OCI-LY1 (cell line): ENCODE measurements at regions not wholly inside any gene's neighbourhood (a gene's known extent, or its start where the extent isn't known, plus 50 kb on each side); places are given as distances from the start of the nearest gene placed in this dataset.

Experiments
- H2AFZ ChIP-seq: fragments of 200-600 bp; sonication (generic), shearing (Covaris generic); 2 replicates; pipeline ENCODE4 v1.6.0; 2014; ENCODE audit warnings: antibody characterized with exemption, mild to moderate bottlenecking, low read length
- H3F3A ChIP-seq: fragments of 200-600 bp; sonication (generic), shearing (Covaris generic); 2 replicates; pipeline ENCODE4 v1.6.0; 2014; ENCODE audit warnings: mild to moderate bottlenecking, antibody characterized with exemption, low read length, moderate library complexity; ENCODE audit not compliant: insufficient read depth
- H3K27ac ChIP-seq: fragments of 200-600 bp; sonication (generic); 2 replicates; pipeline ENCODE4 v1.5.1; 2014; ENCODE audit warnings: low read length, mixed run types, mild to moderate bottlenecking, low read depth; ENCODE audit not compliant: poor library complexity, severe bottlenecking
- H3K27me3 ChIP-seq: fragments of 200-600 bp; sonication (generic); 2 replicates; pipeline ENCODE4 v1.6.0; 2014; ENCODE audit warnings: antibody characterized with exemption, mild to moderate bottlenecking, low read length, moderate library complexity; ENCODE audit not compliant: insufficient read depth
- H3K36me3 ChIP-seq: fragments of 200-600 bp; sonication (generic); 2 replicates; pipeline ENCODE4 v1.6.1; 2014; ENCODE audit warnings: mild to moderate bottlenecking, antibody characterized with exemption, low read length, moderate library complexity, mixed read lengths; ENCODE audit not compliant: insufficient read depth
- H3K4me1 ChIP-seq: fragments of 200-600 bp; sonication (generic); 2 replicates; pipeline ENCODE4 v1.5.1; 2014; ENCODE audit warnings: mild to moderate bottlenecking, low read length, moderate library complexity; ENCODE audit not compliant: insufficient read depth, severe bottlenecking
- H3K4me2 ChIP-seq: fragments of 200-600 bp; sonication (generic), shearing (Covaris generic); 2 replicates; pipeline ENCODE4 v1.6.1; 2014; ENCODE audit warnings: low read length
- H3K4me3 ChIP-seq: fragments of 200-600 bp; sonication (generic); 2 replicates; pipeline ENCODE4 v1.5.1; 2014; ENCODE audit warnings: low read length, low read depth, mild to moderate bottlenecking, mixed read lengths; ENCODE audit not compliant: poor library complexity, severe bottlenecking
- H3K79me2 ChIP-seq: fragments of 200-600 bp; shearing (Covaris generic); 2 replicates; pipeline ENCODE4 v1.6.1; 2016; ENCODE audit warnings: mixed run types, low read length, mixed read lengths; ENCODE audit not compliant: insufficient read depth
- H3K9ac ChIP-seq: fragments of 200-600 bp; sonication (generic), shearing (Covaris generic); 2 replicates; pipeline ENCODE4 v1.6.1; 2014; ENCODE audit warnings: mild to moderate bottlenecking, low read length, mixed read lengths
- H3K9me2 ChIP-seq: fragments of 200-600 bp; sonication (generic), shearing (Covaris generic); 2 replicates; pipeline ENCODE4 v1.6.1; 2014; ENCODE audit warnings: low read depth, mild to moderate bottlenecking, low read length, mixed read lengths
- H3K9me3 ChIP-seq: fragments of 200-600 bp; shearing (Covaris generic); 2 replicates; pipeline ENCODE4 v1.6.1; 2014; ENCODE audit warnings: low read length, mixed read lengths
- H4K20me1 ChIP-seq: fragments of 200-600 bp; sonication (generic), shearing (Covaris generic); 2 replicates; pipeline ENCODE4 v1.6.0; 2016; ENCODE audit warnings: mild to moderate bottlenecking, low read length; ENCODE audit not compliant: insufficient read depth
- EZH2 ChIP-seq: fragments of 200-600 bp; sonication (generic), shearing (Covaris generic); IDR thresholded peaks from 2 replicates; pipeline ENCODE4 v1.8.0; 2017; ENCODE audit warnings: borderline replicate concordance, mixed run types, mild to moderate bottlenecking, antibody characterized with exemption, low read length, moderate library complexity, mixed read lengths
- TF ChIP-seq, protein P1 (sequence below): fragments of 200-600 bp; sonication (generic), shearing (Covaris generic); IDR thresholded peaks from 2 replicates; pipeline ENCODE4 v1.5.1; 2017; ENCODE audit warnings: mild to moderate bottlenecking, antibody characterized with exemption, low read length, moderate library complexity, mixed read lengths

DNA sequence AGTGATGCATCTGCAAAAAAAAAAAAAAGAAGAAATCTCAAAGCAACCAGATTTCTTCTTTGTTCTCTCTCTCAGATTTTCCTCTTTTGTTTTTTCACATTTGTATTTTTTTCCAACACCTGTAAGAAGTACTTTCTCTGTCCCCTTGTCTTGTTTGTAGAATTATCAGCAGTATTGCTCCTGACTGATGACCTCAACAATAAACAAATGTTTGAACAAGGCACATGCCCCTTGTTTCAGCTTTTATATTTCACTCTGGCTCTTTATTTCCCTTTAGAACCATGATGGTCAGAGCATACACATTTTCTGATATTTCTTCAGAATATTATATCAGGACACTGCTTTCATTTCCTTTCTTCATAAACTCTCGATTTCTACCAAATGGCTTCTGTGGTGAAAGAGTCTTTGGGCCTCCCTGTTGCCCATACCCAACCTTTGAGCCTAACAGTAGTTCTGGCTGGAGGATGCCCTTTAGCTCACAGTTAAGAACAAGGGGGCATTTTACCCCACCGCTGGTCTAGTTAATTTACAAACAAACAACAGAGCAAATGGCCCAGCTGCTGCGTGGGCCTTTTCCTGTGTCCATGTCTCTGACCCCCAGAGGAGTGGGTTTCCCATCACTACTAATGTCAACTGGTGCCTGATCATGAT lies 142.5 kb upstream of the SMAD1 start:
- Histone ChIP-seq H3K36me3 (no peaks in the 10 kb centered on the region), H3K4me1 (peaks cover 36% of the 10 kb centered on the region), H3K4me3 (no peak overlapping the region), H3K9me2 (no peaks in the 10 kb centered on the region), H3K4me2 (peak overlapping the region; percentile 20), H3K9ac (no peak overlapping the region; the same call in 1 of the 2 replicates), H3K27ac (peak overlapping the region; percentile 67), H4K20me1 (no peaks in the 10 kb centered on the region), H3K9me3 (no peaks in the 10 kb centered on the region), H3F3A (no peaks in the 10 kb centered on the region), H3K79me2 (no peaks in the 10 kb centered on the region), H3K27me3 (no peaks in the 10 kb centered on the region), H2AFZ (peak overlapping the region; percentile 80)
- no peak for TF ChIP-seq EZH2
- TF ChIP-seq, protein P1, sequence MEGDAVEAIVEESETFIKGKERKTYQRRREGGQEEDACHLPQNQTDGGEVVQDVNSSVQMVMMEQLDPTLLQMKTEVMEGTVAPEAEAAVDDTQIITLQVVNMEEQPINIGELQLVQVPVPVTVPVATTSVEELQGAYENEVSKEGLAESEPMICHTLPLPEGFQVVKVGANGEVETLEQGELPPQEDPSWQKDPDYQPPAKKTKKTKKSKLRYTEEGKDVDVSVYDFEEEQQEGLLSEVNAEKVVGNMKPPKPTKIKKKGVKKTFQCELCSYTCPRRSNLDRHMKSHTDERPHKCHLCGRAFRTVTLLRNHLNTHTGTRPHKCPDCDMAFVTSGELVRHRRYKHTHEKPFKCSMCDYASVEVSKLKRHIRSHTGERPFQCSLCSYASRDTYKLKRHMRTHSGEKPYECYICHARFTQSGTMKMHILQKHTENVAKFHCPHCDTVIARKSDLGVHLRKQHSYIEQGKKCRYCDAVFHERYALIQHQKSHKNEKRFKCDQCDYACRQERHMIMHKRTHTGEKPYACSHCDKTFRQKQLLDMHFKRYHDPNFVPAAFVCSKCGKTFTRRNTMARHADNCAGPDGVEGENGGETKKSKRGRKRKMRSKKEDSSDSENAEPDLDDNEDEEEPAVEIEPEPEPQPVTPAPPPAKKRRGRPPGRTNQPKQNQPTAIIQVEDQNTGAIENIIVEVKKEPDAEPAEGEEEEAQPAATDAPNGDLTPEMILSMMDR = no peak

DNA sequence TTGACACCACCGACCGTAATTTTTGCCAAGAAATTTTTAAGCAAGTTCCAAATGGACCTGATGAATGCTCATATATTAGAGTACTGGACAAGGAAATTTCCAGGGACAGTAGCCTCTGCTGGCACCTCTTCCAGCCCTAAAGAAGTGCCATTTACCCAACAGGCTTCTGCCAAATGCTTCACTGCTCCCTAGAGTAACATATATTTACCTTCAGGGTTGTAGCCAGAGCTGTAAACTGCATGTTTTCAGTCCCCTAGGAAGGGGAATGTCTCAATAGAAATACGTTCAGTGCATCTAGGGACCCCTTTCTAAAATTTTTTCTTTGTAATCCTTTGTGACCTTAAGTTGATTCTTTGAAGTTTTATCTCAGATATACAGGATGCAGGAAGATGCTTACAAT lies 143.1 kb upstream of the SMAD1 start:
- Histone ChIP-seq H4K20me1 (no peaks in the 10 kb centered on the region), H3K9me3 (no peaks in the 10 kb centered on the region), H3K36me3 (no peaks in the 10 kb centered on the region), H3F3A (no peaks in the 10 kb centered on the region), H3K27ac (peak overlapping the region; percentile 67), H3K9me2 (no peaks in the 10 kb centered on the region), H3K27me3 (no peaks in the 10 kb centered on the region), H3K4me2 (peak overlapping the region; percentile 20; the same call in 1 of the 2 replicates), H3K79me2 (no peaks in the 10 kb centered on the region), H3K9ac (no peak overlapping the region), H2AFZ (peak overlapping the region; percentile 80; the same call in 1 of the 2 replicates), H3K4me3 (no peak overlapping the region), H3K4me1 (peaks cover 33% of the 10 kb centered on the region)
- TF ChIP-seq EZH2 = no peak
- TF ChIP-seq, protein P1 = no peak

DNA sequence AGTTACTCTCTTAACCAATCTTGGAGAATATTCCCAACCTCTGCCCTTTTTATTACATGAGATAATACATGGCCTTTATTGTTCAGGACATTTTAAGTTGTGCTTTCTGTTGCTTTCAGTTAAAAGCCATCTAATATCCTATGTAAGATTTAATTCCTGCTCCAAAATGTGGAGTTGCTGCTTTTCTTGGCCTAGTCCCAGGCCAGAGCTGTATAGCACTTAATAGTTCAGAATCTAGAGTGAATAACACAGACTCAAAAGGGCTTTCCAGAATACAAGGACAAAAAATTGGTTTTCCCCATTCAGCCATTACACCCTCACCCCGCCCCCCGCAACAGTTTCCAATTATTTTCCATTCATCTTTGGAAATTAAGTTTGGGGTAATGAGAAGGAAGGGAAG lies 144.3 kb upstream of the SMAD1 start:
- H3K27ac ChIP-seq = no peak overlapping the region
- H3F3A ChIP-seq = no peaks in the 10 kb centered on the region
- TF ChIP-seq, protein P1 = no peak
- no peak for TF ChIP-seq EZH2
- peaks cover 24% of the 10 kb centered on the region for H3K4me1 ChIP-seq
- no peaks in the 10 kb centered on the region for H3K36me3 ChIP-seq
- no peaks in the 10 kb centered on the region for H3K9me3 ChIP-seq
- no peaks in the 10 kb centered on the region for H3K27me3 ChIP-seq
- no peaks in the 10 kb centered on the region for H4K20me1 ChIP-seq
- H3K4me2 ChIP-seq = no peak overlapping the region
- no peak overlapping the region for H3K9ac ChIP-seq
- no peaks in the 10 kb centered on the region for H3K9me2 ChIP-seq
- H3K79me2 ChIP-seq = no peaks in the 10 kb centered on the region
- H2AFZ ChIP-seq = no peak overlapping the region
- H3K4me3 ChIP-seq = no peak overlapping the region
